Nephron progenitor cell (in vitro differentiated cells): ENCODE measurements at regions not wholly inside any gene's neighbourhood (a gene's known extent, or its start where the extent isn't known, plus 50 kb on each side); places are given as distances from the start of the nearest gene placed in this dataset.
A peak's percentile ranks its signal among the peaks of the same experiment; 100 is the strongest.

Experiments
- DNase-seq: peaks from one replicate; pipeline ENCODE4 v3.0.0; 2021
- H3K27ac Mint-ChIP-seq: 2 replicates; pipeline ENCODE4 v1.8.0; 2021; ENCODE audit warnings: mild to moderate bottlenecking, moderate library complexity, mixed read lengths
- H3K27me3 Mint-ChIP-seq: 2 replicates; pipeline ENCODE4 v1.8.0; 2021; ENCODE audit warnings: mild to moderate bottlenecking, low read depth, mixed read lengths; ENCODE audit not compliant: poor library complexity
- H3K36me3 Mint-ChIP-seq: 2 replicates; pipeline ENCODE4 v1.8.0; 2021; ENCODE audit warnings: low read depth, mixed read lengths
- H3K4me1 Mint-ChIP-seq: 2 replicates; pipeline ENCODE4 v1.8.0; 2021; ENCODE audit warnings: mixed read lengths
- H3K4me3 Mint-ChIP-seq: 2 replicates; pipeline ENCODE4 v1.8.0; 2021; ENCODE audit warnings: mild to moderate bottlenecking, moderate library complexity, mixed read lengths
- H3K9me3 Mint-ChIP-seq: 2 replicates; pipeline ENCODE4 v1.8.0; 2021; ENCODE audit warnings: mild to moderate bottlenecking, moderate library complexity, mixed read lengths
- TF ChIP-seq, protein P1 (sequence below): fragments of 200-600 bp; sonication (generic); IDR thresholded peaks from 2 replicates; pipeline ENCODE4 v1.5.0; 2021; ENCODE audit warnings: antibody characterized with exemption

- DNase-seq = no peak
- Mint-ChIP-seq H3K36me3 (no peaks in the 10 kb centered on the region), H3K4me3 (no peak overlapping the region), H3K27ac (no peak overlapping the region), H3K9me3 (no peaks in the 10 kb centered on the region), H3K4me1 (peaks cover 22% of the 10 kb centered on the region), H3K27me3 (peaks cover 4% of the 10 kb centered on the region)
- TF ChIP-seq, protein P1, sequence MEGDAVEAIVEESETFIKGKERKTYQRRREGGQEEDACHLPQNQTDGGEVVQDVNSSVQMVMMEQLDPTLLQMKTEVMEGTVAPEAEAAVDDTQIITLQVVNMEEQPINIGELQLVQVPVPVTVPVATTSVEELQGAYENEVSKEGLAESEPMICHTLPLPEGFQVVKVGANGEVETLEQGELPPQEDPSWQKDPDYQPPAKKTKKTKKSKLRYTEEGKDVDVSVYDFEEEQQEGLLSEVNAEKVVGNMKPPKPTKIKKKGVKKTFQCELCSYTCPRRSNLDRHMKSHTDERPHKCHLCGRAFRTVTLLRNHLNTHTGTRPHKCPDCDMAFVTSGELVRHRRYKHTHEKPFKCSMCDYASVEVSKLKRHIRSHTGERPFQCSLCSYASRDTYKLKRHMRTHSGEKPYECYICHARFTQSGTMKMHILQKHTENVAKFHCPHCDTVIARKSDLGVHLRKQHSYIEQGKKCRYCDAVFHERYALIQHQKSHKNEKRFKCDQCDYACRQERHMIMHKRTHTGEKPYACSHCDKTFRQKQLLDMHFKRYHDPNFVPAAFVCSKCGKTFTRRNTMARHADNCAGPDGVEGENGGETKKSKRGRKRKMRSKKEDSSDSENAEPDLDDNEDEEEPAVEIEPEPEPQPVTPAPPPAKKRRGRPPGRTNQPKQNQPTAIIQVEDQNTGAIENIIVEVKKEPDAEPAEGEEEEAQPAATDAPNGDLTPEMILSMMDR = no peak
These were observed 65.1 kb upstream of the ACSL3 start for GRCh38 chr2:222795450-222796357.

DNA sequence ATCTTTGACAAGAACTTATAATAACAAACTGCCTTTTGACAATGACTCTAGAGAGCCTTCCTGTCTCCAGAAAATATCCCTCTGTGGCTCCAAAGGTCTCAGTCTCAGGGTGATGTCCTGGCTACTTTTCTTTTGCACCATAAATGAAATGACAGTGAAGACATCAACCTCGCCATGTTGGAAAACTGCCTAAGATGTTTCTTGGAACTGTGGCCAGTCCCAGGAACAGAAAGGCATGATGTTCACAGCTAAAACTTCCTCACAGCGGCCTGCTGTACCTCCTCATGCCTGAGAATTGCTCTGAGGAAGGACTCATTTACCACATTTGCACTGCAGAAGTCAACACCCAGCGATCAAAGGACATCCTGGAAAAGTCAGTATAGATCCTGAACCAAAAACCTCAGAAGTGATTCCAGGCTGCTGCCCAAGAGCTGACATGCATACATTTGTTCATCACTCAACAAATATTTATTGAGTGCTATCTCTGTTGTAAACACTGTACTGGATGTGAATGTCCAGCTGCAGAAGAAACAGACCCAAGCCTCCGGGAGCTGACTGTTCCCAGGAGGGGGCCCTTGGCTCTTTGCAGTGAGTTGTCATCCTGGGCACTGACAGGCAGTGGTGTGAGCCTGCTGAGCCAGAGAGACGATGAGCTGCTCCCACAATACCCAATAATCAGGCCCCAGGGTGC, 64.3 kb upstream of the ACSL3 start:
- DNase-seq = peak; percentile 9
- Mint-ChIP-seq H3K27ac (no peak overlapping the region), H3K27me3 (peaks cover 4% of the 10 kb centered on the region), H3K4me1 (peaks cover 22% of the 10 kb centered on the region), H3K9me3 (no peaks in the 10 kb centered on the region), H3K36me3 (no peaks in the 10 kb centered on the region), H3K4me3 (no peak overlapping the region)
- TF ChIP-seq, protein P1 = no peak

DNA sequence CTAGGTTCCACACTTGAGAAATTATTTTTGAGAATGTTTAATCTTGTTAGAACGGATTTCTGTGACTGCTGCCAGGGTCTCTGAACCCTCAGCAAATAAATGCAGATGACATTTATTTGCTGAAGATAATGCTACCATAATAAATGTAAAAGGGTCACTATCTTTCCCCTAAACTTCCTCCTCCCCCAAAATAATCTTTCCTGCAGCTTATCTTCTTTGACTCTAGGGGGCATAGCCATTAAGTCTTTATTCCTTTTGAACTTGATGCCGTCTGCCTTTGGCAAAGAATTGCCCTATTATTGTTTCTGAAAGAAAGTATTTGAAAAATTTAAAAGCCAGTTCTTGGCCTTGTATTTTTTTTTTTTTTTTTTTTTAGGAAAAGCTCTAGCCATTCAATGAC, 63.6 kb upstream of the ACSL3 start:
- no peak overlapping the region for H3K4me3 Mint-ChIP-seq
- H3K4me1 Mint-ChIP-seq = peaks cover 22% of the 10 kb centered on the region
- no peak for DNase-seq
- peaks cover 4% of the 10 kb centered on the region for H3K27me3 Mint-ChIP-seq
- TF ChIP-seq, protein P1 = peak; percentile 39
- H3K36me3 Mint-ChIP-seq = no peaks in the 10 kb centered on the region
- H3K9me3 Mint-ChIP-seq = no peaks in the 10 kb centered on the region
- H3K27ac Mint-ChIP-seq = no peak overlapping the region

GRCh38 chr2:222797871-222798270, 63.0 kb upstream of the ACSL3 start:
- Mint-ChIP-seq H3K27ac (no peak overlapping the region), H3K27me3 (peaks cover 4% of the 10 kb centered on the region), H3K4me1 (peaks cover 22% of the 10 kb centered on the region), H3K4me3 (no peak overlapping the region), H3K36me3 (no peaks in the 10 kb centered on the region), H3K9me3 (no peaks in the 10 kb centered on the region)
- no peak for DNase-seq
- TF ChIP-seq, protein P1 = no peak

DNA sequence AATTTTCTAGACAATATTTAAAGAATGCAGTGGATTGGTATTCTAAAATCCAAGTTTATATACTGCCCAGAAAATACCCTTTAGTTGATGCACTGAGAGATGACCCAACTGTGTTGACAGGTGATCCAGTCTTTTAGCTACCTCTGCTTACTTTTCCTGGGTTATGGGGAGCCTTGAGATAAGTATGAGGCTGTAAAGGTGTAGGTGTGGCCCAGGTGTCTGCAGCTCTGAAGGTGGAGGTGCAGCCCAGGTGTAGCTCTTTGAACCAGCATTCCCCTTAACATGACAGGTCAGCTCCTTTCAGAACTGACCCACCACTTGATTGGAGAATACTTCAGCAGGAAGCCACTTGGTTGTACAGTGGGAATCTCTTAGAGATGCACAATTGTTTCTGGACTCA, 62.3 kb upstream of the ACSL3 start:
- Mint-ChIP-seq H3K27me3 (peaks cover 4% of the 10 kb centered on the region), H3K36me3 (no peaks in the 10 kb centered on the region), H3K4me3 (no peak overlapping the region), H3K9me3 (no peaks in the 10 kb centered on the region), H3K27ac (no peak overlapping the region), H3K4me1 (peaks cover 18% of the 10 kb centered on the region)
- TF ChIP-seq, protein P1 = no peak
- no peak for DNase-seq
